Kidney epithelial cell (primary cell): ENCODE measurements at regions not wholly inside any gene's neighbourhood (a gene's known extent, or its start where the extent isn't known, plus 50 kb on each side); places are given as distances from the start of the nearest gene placed in this dataset.

Experiments
- DNase-seq: peaks from one replicate; pipeline ENCODE4 v3.0.0-alpha.2; 2010; ENCODE audit warnings: low read depth
- H3K27me3 ChIP-seq: 2 replicates; pipeline ENCODE4 v1.6.0; 2011; ENCODE audit warnings: low read length; ENCODE audit not compliant: control insufficient read depth, insufficient read depth
- H3K36me3 ChIP-seq: 2 replicates; pipeline ENCODE4 v1.5.1; 2011; ENCODE audit warnings: low read length; ENCODE audit not compliant: control insufficient read depth, insufficient read depth
- H3K4me3 ChIP-seq: 2 replicates; pipeline ENCODE4 v1.5.1; 2011; ENCODE audit warnings: low read depth, mild to moderate bottlenecking, control low read depth, low read length
- TF ChIP-seq, protein P1 (sequence below): IDR thresholded peaks from 2 replicates; pipeline ENCODE4 v1.5.1; 2011; ENCODE audit warnings: mild to moderate bottlenecking, moderate library complexity, low read length, control low read depth, inconsistent platforms; ENCODE audit not compliant: insufficient read depth, poor library complexity, severe bottlenecking

DNA sequence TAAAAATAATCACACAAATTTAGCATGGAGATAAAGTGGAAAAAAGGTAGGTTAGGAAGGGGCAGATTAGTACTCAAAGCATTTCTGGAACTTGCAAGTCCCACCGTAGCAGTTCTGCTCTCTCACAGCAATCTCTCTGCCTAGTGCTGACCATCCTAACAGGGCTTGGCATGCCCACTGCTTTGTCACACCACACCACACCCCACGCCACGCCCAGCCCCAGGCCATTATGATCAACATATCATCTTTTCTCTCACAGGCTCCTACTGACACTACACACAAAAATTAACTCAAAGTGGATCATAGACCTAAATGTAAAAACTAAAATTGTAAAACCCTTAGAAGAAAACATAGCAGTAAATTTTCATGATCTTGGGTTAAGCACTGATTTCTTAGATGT, 273.7 kb downstream of the DAD1 start:
- Histone ChIP-seq H3K4me3 (no peak overlapping the region), H3K27me3 (no peaks in the 10 kb centered on the region), H3K36me3 (no peaks in the 10 kb centered on the region)
- TF ChIP-seq, protein P1, sequence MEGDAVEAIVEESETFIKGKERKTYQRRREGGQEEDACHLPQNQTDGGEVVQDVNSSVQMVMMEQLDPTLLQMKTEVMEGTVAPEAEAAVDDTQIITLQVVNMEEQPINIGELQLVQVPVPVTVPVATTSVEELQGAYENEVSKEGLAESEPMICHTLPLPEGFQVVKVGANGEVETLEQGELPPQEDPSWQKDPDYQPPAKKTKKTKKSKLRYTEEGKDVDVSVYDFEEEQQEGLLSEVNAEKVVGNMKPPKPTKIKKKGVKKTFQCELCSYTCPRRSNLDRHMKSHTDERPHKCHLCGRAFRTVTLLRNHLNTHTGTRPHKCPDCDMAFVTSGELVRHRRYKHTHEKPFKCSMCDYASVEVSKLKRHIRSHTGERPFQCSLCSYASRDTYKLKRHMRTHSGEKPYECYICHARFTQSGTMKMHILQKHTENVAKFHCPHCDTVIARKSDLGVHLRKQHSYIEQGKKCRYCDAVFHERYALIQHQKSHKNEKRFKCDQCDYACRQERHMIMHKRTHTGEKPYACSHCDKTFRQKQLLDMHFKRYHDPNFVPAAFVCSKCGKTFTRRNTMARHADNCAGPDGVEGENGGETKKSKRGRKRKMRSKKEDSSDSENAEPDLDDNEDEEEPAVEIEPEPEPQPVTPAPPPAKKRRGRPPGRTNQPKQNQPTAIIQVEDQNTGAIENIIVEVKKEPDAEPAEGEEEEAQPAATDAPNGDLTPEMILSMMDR = no peak
- DNase-seq = no peak

DNA sequence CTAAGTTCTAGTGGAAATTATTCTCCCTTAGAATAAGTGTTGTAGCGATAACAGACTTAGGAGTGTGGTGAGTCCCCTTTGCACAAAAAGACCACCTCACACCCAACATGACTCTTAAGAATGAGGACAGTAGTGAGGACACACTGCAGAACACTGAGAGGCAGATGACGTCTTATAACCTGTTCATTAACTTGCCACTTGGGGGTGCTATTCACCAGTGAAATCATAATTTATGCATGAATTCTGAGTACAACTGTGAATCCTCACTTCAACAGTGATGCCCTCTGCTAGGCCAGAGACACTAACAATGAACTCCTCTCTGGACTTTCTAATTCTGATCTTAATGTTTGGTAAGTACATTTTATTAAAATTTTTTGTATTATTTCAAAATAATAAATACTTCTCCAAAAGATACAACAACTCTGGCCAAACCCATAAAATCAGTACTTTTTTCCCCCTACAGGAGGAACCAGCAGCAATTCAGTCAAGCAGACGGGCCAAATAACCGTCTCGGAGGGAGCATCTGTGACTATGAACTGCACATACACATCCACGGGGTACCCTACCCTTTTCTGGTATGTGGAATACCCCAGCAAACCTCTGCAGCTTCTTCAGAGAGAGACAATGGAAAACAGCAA, 274.7 kb downstream of the DAD1 start:
- TF ChIP-seq, protein P1 = peak; percentile 65
- H3K4me3 ChIP-seq = no peak overlapping the region
- H3K27me3 ChIP-seq = no peaks in the 10 kb centered on the region
- no peaks in the 10 kb centered on the region for H3K36me3 ChIP-seq
- no peak for DNase-seq

DNA sequence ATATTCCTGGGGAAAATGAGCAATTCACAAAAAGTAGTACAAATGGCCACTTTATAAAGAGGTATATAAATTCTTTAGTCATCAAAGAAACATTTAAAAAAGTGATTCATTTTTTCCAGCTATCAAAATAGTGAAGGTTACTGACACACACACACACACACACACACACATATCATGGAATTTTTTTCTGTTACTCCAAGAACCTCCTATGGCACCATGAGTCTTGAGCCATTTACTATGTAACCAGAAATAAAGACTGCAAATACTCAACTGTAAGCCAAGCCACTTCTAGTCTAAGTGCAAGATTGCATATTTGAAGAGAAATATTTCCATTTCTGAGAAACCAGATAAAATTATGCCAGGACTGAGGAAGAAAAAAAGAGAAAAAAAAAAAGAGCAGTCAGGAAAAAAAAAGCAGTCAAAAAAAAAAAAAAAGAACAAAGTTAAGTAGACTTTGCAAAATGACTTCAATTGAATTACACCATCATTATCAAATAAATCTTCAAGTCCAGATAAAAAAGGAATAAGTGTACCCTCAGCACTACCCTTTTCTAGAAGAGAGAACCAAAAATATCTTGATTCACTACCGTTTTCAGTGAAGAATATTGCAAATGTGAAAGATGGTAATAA, 275.7 kb downstream of the DAD1 start:
- TF ChIP-seq, protein P1 = no peak
- H3K4me3 ChIP-seq = no peak overlapping the region
- DNase-seq = no peak
- no peaks in the 10 kb centered on the region for H3K36me3 ChIP-seq
- no peaks in the 10 kb centered on the region for H3K27me3 ChIP-seq

DNA sequence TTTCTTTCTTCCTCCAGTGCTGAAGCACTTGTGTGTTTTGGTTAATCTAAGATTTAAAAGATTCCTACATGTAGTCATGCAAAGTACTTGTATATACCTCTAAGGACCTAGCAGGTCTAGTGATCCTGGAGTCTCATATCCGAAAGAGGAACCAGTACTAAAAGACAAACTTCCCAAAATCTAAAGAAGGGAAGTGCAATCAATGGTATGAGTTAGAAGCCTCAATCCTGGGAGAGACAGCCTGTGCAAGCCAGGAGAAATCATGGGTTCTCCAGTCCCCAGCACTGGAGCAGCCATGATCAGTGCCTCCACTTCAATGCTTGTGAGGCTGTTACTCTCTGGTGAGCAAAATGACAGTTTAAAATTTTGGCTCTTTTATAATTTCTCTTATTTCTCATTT, 277.4 kb downstream of the DAD1 start:
- no peak overlapping the region for H3K4me3 ChIP-seq
- H3K27me3 ChIP-seq = no peaks in the 10 kb centered on the region
- no peak for DNase-seq
- no peaks in the 10 kb centered on the region for H3K36me3 ChIP-seq
- TF ChIP-seq, protein P1 = no peak

DNA sequence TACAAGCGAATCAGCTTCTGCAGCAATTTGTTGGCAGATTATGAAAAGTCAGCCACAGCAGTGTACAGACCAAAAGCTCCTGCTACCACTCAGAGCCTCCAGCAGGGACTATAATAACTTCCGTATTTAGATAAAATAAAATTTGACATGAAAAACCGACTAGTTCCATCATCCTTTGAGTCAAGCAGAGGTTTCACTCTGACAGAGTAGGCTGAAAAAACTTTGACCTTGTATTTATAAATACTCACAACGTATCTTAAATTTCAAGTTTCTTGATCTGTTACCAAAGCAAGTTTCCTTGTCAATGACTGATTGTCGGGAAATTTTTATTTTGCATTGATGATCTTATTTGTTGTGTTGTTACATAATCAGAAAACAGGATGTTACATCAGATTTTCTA, 283.4 kb downstream of the DAD1 start:
- TF ChIP-seq, protein P1 = no peak
- H3K36me3 ChIP-seq = no peaks in the 10 kb centered on the region

DNA sequence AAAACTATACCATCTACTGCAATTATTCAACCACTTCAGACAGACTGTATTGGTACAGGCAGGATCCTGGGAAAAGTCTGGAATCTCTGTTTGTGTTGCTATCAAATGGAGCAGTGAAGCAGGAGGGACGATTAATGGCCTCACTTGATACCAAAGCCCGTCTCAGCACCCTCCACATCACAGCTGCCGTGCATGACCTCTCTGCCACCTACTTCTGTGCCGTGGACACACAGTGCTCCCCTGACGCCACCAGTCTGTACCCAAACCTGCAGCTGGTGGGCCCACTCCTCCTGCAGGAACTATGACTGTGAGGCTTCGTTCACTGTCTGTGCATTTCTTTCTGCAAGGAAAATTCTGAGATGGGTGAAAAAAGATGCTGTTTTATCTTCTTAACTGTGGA, 284.7 kb downstream of the DAD1 start:
- TF ChIP-seq, protein P1 = no peak
- no peak for DNase-seq
- no peaks in the 10 kb centered on the region for H3K36me3 ChIP-seq

More for the DNA sequence above, 283.4 kb downstream of the DAD1 start:
- Histone ChIP-seq H3K27me3 (no peaks in the 10 kb centered on the region), H3K4me3 (no peak overlapping the region)
- DNase-seq = no peak

More for the DNA sequence above, 284.7 kb downstream of the DAD1 start:
- Histone ChIP-seq H3K27me3 (no peaks in the 10 kb centered on the region), H3K4me3 (no peak overlapping the region)
